ENCODE measurements at regions not wholly inside any gene's neighbourhood (a gene's known extent, or its start where the extent isn't known, plus 50 kb on each side); places are given as distances from the start of the nearest gene placed in this dataset.

GRCh38 chr7:136302049-136302448 is 324.9 kb upstream of the MTPN start:
- Histone ChIP-seq H3K27me3 (replicated peaks; ENCODE audit: insufficient read depth, low read depth, low read length, poor library complexity) (no peaks in the 10 kb centered on the region), H3K27ac (ENCODE audit: low read depth, low read length, poor library complexity, severe bottlenecking) (no peak overlapping the region), H3K4me3 (ENCODE audit: low read depth, low read length, poor library complexity, severe bottlenecking) (no peak overlapping the region), H3K4me1 (ENCODE audit: insufficient read depth, low read length, poor library complexity, severe bottlenecking) (no peaks in the 10 kb centered on the region), H3K9me3 (ENCODE audit: low read depth, low read length, poor library complexity, severe bottlenecking) (no peaks in the 10 kb centered on the region), H3K36me3 (ENCODE audit: insufficient read depth, low read length, poor library complexity, severe bottlenecking) (no peaks in the 10 kb centered on the region)
- ChIA-PET POLR2A (ENCODE audit: low non-redundant PET) (no interaction called here), CTCF (no interaction called here)
- BruUV-seq (replicated peaks): no TSS peak
- DNase-seq (ENCODE audit: low spot score): no peak
- intact Hi-C loops (cut with micrococcal nuclease; ENCODE audit: unreplicated experiment): no loop called here
- TF ChIP-seq, protein P1, sequence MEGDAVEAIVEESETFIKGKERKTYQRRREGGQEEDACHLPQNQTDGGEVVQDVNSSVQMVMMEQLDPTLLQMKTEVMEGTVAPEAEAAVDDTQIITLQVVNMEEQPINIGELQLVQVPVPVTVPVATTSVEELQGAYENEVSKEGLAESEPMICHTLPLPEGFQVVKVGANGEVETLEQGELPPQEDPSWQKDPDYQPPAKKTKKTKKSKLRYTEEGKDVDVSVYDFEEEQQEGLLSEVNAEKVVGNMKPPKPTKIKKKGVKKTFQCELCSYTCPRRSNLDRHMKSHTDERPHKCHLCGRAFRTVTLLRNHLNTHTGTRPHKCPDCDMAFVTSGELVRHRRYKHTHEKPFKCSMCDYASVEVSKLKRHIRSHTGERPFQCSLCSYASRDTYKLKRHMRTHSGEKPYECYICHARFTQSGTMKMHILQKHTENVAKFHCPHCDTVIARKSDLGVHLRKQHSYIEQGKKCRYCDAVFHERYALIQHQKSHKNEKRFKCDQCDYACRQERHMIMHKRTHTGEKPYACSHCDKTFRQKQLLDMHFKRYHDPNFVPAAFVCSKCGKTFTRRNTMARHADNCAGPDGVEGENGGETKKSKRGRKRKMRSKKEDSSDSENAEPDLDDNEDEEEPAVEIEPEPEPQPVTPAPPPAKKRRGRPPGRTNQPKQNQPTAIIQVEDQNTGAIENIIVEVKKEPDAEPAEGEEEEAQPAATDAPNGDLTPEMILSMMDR (conservative IDR thresholded peaks at IDR 0.05; ENCODE audit: low read depth, low read length): no peak
- TF ChIP-seq EZH2 (IDR thresholded peaks at IDR 0.05; ENCODE audit: borderline replicate concordance, low read depth, low read length, poor library complexity, severe bottlenecking): no peak

- DNase-seq (ENCODE audit: low spot score): no peak
- CTCF ChIA-PET: no interaction called here
- H3K36me3 ChIP-seq (ENCODE audit: insufficient read depth, low read length, poor library complexity, severe bottlenecking): no peaks in the 10 kb centered on the region
- BruUV-seq (replicated peaks): no TSS peak
- TF ChIP-seq, protein P1 (conservative IDR thresholded peaks at IDR 0.05; ENCODE audit: low read depth, low read length): peak; percentile 30; the same call in 1 of the 2 replicates
- no peak for TF ChIP-seq EZH2 (IDR thresholded peaks at IDR 0.05; ENCODE audit: borderline replicate concordance, low read depth, low read length, poor library complexity, severe bottlenecking)
- H3K9me3 ChIP-seq (ENCODE audit: low read depth, low read length, poor library complexity, severe bottlenecking): no peaks in the 10 kb centered on the region
- no peak overlapping the region for H3K27ac ChIP-seq (ENCODE audit: low read depth, low read length, poor library complexity, severe bottlenecking)
- intact Hi-C loops (cut with micrococcal nuclease; ENCODE audit: unreplicated experiment): no loop called here
- POLR2A ChIA-PET (ENCODE audit: low non-redundant PET): no interaction called here
- H3K4me3 ChIP-seq (ENCODE audit: low read depth, low read length, poor library complexity, severe bottlenecking): no peak overlapping the region
- peaks cover 5% of the 10 kb centered on the region for H3K4me1 ChIP-seq (ENCODE audit: insufficient read depth, low read length, poor library complexity, severe bottlenecking)
- no peaks in the 10 kb centered on the region for H3K27me3 ChIP-seq (replicated peaks; ENCODE audit: insufficient read depth, low read depth, low read length, poor library complexity)
Observed at GRCh38 chr7:136294977-136295376, 317.8 kb upstream of the MTPN start.

- TF ChIP-seq EZH2 (IDR thresholded peaks at IDR 0.05; ENCODE audit: borderline replicate concordance, low read depth, low read length, poor library complexity, severe bottlenecking): no peak
- TF ChIP-seq, protein P1 (conservative IDR thresholded peaks at IDR 0.05; ENCODE audit: low read depth, low read length): no peak
- no peak overlapping the region for H3K4me3 ChIP-seq (ENCODE audit: low read depth, low read length, poor library complexity, severe bottlenecking)
- no peaks in the 10 kb centered on the region for H3K9me3 ChIP-seq (ENCODE audit: low read depth, low read length, poor library complexity, severe bottlenecking)
- H3K27ac ChIP-seq (ENCODE audit: low read depth, low read length, poor library complexity, severe bottlenecking): no peak overlapping the region
- BruUV-seq (replicated peaks): no TSS peak
- ChIA-PET CTCF (no interaction called here), POLR2A (ENCODE audit: low non-redundant PET) (no interaction called here)
- intact Hi-C loops (cut with micrococcal nuclease; ENCODE audit: unreplicated experiment): no loop called here
- no peaks in the 10 kb centered on the region for H3K27me3 ChIP-seq (replicated peaks; ENCODE audit: insufficient read depth, low read depth, low read length, poor library complexity)
- peaks cover 5% of the 10 kb centered on the region for H3K4me1 ChIP-seq (ENCODE audit: insufficient read depth, low read length, poor library complexity, severe bottlenecking)
- H3K36me3 ChIP-seq (ENCODE audit: insufficient read depth, low read length, poor library complexity, severe bottlenecking): no peaks in the 10 kb centered on the region
- DNase-seq (ENCODE audit: low spot score): no peak
Observed at GRCh38 chr7:136293841-136294391, 316.8 kb upstream of the MTPN start.

Measured in A673 (cell line).